ENCODE measurements at regions not wholly inside any gene's neighbourhood (a gene's known extent, or its start where the extent isn't known, plus 50 kb on each side); places are given as distances from the start of the nearest gene placed in this dataset.

DNA sequence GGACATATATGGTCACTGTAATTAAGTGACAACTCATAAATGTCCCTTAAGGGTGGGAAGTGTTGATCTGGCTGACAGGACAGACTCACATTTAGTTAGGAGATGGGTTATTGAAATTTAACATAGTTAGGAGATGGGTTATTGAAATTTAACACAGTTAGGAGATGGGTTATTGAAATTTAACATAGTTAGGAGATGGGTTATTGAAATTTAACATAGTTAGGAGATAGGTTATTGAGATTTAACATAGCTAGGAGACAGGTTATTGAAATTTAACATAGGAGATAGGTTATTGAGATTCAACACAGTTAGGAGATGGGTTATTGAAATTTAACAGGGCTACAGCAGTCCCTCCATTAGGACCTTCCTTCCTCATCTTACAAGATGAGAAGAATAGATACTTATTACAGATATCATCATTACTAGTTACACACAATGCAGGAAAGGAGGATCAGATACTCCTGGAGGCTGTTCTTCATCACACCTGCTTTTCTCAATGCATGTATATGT is 98.5 kb downstream of the MTNR1B start:
- no peaks in the 10 kb centered on the region for H3K4me1 ChIP-seq
- peaks cover 0 to 5% (median 0%) of the 10 kb centered on the region in 4 donors for H3K27me3 ChIP-seq
- no peak overlapping the region for H3K27ac ChIP-seq (replicated peaks in 1 of 4)
- no peak for DNase-seq (ENCODE audit: extremely low spot score)
- H3K36me3 ChIP-seq = no peaks in the 10 kb centered on the region
- no peak overlapping the region for H3K4me3 ChIP-seq
- TF ChIP-seq POLR2AphosphoS5 (IDR thresholded peaks at IDR 0.05) = no peak
- TF ChIP-seq POLR2A (IDR thresholded peaks at IDR 0.05; ENCODE audit: low read depth) = no peak
- TF ChIP-seq, protein P1, sequence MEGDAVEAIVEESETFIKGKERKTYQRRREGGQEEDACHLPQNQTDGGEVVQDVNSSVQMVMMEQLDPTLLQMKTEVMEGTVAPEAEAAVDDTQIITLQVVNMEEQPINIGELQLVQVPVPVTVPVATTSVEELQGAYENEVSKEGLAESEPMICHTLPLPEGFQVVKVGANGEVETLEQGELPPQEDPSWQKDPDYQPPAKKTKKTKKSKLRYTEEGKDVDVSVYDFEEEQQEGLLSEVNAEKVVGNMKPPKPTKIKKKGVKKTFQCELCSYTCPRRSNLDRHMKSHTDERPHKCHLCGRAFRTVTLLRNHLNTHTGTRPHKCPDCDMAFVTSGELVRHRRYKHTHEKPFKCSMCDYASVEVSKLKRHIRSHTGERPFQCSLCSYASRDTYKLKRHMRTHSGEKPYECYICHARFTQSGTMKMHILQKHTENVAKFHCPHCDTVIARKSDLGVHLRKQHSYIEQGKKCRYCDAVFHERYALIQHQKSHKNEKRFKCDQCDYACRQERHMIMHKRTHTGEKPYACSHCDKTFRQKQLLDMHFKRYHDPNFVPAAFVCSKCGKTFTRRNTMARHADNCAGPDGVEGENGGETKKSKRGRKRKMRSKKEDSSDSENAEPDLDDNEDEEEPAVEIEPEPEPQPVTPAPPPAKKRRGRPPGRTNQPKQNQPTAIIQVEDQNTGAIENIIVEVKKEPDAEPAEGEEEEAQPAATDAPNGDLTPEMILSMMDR (IDR thresholded peaks at IDR 0.05) = no peak
- TF ChIP-seq EP300 (IDR thresholded peaks at IDR 0.05) = no peak
- intact Hi-C loops (cut with DNase I) = no loop called here
- no peaks in the 10 kb centered on the region for H3K9me3 ChIP-seq

DNA sequence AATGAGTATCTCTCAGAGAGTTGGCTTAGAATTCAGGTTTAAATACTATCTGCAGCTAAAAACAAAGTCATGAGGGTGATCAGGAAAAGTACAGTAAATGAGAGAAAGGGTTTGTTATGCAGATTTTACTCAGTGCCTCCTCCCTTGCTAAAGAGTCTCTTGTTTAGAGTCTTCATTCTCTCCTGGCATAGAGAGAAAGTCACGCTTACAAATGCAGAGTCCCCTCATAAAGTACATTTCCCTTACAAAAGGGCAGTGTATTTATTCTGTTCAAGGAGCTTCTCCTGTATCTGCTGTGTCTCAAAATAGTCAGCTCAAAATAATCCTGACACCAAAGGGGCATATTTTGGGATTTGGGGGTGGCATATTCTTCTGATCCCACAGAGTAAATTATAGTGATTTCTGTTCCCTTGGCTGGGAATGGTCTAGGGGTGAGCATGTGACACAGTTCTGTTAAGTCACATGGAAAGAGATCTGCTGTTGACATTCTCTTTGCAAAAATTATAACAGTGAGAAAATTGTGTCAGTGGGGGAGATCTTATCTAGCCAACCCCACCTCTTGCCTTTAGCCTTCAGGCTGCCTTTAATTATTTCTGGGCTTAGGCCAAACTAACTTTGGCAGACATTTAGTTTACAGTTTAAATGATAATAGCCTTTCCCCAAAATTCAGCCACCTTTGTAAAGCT is 102.9 kb downstream of the MTNR1B start:
- H3K36me3 ChIP-seq = no peaks in the 10 kb centered on the region
- TF ChIP-seq, protein P1 (IDR thresholded peaks at IDR 0.05) = no peak
- no peak for TF ChIP-seq POLR2AphosphoS5 (IDR thresholded peaks at IDR 0.05)
- TF ChIP-seq EP300 (IDR thresholded peaks at IDR 0.05) = no peak
- TF ChIP-seq POLR2A (IDR thresholded peaks at IDR 0.05; ENCODE audit: low read depth) = no peak
- no peak for DNase-seq (ENCODE audit: extremely low spot score)

DNA sequence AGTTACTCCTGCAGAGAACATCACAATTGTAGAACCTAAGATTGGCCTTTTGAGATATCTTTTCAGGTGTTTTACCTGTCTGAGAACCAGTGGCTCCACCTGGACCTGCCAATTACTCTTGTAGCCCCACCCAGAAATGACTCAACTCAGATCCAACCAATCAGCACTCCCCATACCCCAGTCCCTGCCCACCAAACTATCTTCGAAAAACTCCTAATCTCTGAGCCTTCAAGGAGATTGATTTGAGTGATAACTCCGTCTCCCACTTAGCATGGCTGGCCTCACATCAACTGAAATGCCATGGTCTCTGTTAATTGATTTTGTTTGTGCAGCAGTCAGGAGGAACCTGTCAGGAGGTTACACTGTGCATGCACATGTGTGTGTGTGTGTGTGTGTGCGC is 103.6 kb downstream of the MTNR1B start:
- no peaks in the 10 kb centered on the region for H3K27me3 ChIP-seq
- intact Hi-C loops (cut with DNase I) = no loop called here
- H3K9me3 ChIP-seq = no peaks in the 10 kb centered on the region
- WGBS = 57% methylated on average over 3 of the region's 3 CpGs
- no peak for DNase-seq (ENCODE audit: extremely low spot score)
- no peaks in the 10 kb centered on the region for H3K4me1 ChIP-seq
- no peak overlapping the region for H3K4me3 ChIP-seq
- no peak overlapping the region for H3K27ac ChIP-seq (replicated peaks in 1 of 4)
- H3K36me3 ChIP-seq = no peaks in the 10 kb centered on the region
- TF ChIP-seq, protein P1 (IDR thresholded peaks at IDR 0.05) = no peak
- TF ChIP-seq POLR2AphosphoS5 (IDR thresholded peaks at IDR 0.05) (no peak), EP300 (IDR thresholded peaks at IDR 0.05) (no peak), POLR2A (IDR thresholded peaks at IDR 0.05; ENCODE audit: low read depth) (no peak)

More for the DNA sequence above, 102.9 kb downstream of the MTNR1B start:
- 95% methylated on average over 1 of the region's 1 CpG for WGBS
- no peak overlapping the region for H3K27ac ChIP-seq (replicated peaks in 1 of 4)
- H3K27me3 ChIP-seq = no peaks in the 10 kb centered on the region
- no peaks in the 10 kb centered on the region for H3K9me3 ChIP-seq
- no peak overlapping the region for H3K4me3 ChIP-seq
- intact Hi-C loops (cut with DNase I) = no loop called here
- no peaks in the 10 kb centered on the region for H3K4me1 ChIP-seq

DNA sequence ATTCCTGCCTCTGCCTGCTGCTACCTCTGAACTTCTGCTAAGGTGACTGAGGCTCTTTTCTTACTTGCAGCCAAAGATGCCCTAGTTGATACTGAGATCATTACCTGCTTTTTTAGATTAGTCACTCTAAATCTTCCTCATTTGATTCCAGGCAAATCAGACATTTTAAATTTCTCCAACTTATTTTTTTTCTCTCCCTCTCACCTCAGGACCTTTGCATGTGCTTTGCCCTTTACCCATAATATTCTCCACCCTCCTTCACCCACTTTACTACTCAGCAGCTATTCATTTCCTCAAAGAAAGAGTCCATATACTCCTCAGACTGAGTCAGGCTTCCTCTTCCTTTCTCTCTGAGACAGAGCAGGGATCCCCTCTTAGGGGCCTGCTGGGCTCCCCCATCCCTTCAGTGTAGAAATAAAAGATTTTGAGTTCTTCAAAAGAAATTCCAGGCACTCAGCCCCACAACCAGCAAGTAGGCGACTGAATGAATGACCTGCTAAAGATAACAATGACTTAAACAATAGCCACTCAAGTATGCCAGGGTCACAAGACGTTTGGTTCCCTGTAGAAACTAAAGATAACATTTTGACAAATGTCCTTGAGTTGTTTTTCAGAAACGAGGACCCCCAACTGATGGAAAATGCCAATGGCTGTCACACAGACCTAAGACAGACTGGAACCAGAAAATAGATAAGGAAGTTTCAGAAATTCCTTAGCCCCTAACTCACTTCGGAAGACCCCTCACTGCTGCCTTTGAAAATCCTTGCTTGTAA is 104.2 kb downstream of the MTNR1B start:
- intact Hi-C loops (cut with DNase I) = no loop called here
- Histone ChIP-seq H3K4me3 (no peak overlapping the region), H3K27me3 (no peaks in the 10 kb centered on the region), H3K27ac (replicated peaks in 1 of 4) (no peak overlapping the region), H3K9me3 (no peaks in the 10 kb centered on the region), H3K4me1 (no peaks in the 10 kb centered on the region), H3K36me3 (no peaks in the 10 kb centered on the region)
- 32% methylated on average over 4 of the region's 4 CpGs for WGBS
- no peak for DNase-seq (ENCODE audit: extremely low spot score)
- TF ChIP-seq POLR2AphosphoS5 (IDR thresholded peaks at IDR 0.05) = no peak
- no peak for TF ChIP-seq POLR2A (IDR thresholded peaks at IDR 0.05; ENCODE audit: low read depth)
- TF ChIP-seq EP300 (IDR thresholded peaks at IDR 0.05) = no peak
- TF ChIP-seq, protein P1 (IDR thresholded peaks at IDR 0.05) = no peak

Data from esophagus muscularis mucosa (tissue), 4 donors.